ENCODE measurements at regions not wholly inside any gene's neighbourhood (a gene's known extent, or its start where the extent isn't known, plus 50 kb on each side); places are given as distances from the start of the nearest gene placed in this dataset.

GRCh38 chr16:60684002-60684401 is 1352.2 kb downstream of the CDH8 start:
- Histone ChIP-seq H3K27ac (ENCODE audit: low read length) (no peak overlapping the region), H3K36me3 (ENCODE audit: control insufficient read depth, insufficient read depth, low read length) (no peaks in the 10 kb centered on the region), H3K4me1 (ENCODE audit: control insufficient read depth, insufficient read depth, low read length) (no peaks in the 10 kb centered on the region), H3K4me3 (ENCODE audit: low read depth in 2 of 2, low read length in 2 of 2) (no peak overlapping the region), H3K27me3 (ENCODE audit: control insufficient read depth, insufficient read depth, low read length) (no peaks in the 10 kb centered on the region), H3K9me3 (ENCODE audit: control insufficient read depth, insufficient read depth, low read depth, low read length) (no peaks in the 10 kb centered on the region)
- intact Hi-C loops (cut with micrococcal nuclease; ENCODE audit: unreplicated experiment) (no loop called here), in situ Hi-C loops (cut with HindIII; ENCODE audit: low pct_unique_long_range_greater_than_20kb, low sequenced_read_pairs) (no loop called here)
- BruUV-seq (replicated peaks) = no TSS peak
- ChIA-PET CTCF (no interaction called here), POLR2A (no interaction called here)
- DNase-seq (ENCODE audit: low read depth, low spot score) = no peak
- ATAC-seq = no peak
- no peak for TF ChIP-seq TCF7L2 (IDR thresholded peaks at IDR 0.05; ENCODE audit: low read depth, low read length)
- no peak for TF ChIP-seq REST (IDR thresholded peaks at IDR 0.05; ENCODE audit: insufficient read depth in 1 of 2, low read depth in 2 of 2, low read length in 1 of 2)
- TF ChIP-seq SIN3A (IDR thresholded peaks at IDR 0.05; ENCODE audit: borderline replicate concordance, insufficient read depth, low read depth, low read length) = no peak
- no peak for TF ChIP-seq CTCF (IDR thresholded peaks at IDR 0.05)
- TF ChIP-seq POLR2AphosphoS5 (IDR thresholded peaks at IDR 0.05; ENCODE audit: low read depth, low read length) = no peak

GRCh38 chr16:60682219-60682618 is 1354.0 kb downstream of the CDH8 start:
- Histone ChIP-seq H3K36me3 (ENCODE audit: control insufficient read depth, insufficient read depth, low read length) (no peaks in the 10 kb centered on the region), H3K9me3 (ENCODE audit: control insufficient read depth, insufficient read depth, low read depth, low read length) (no peaks in the 10 kb centered on the region), H3K4me1 (ENCODE audit: control insufficient read depth, insufficient read depth, low read length) (no peaks in the 10 kb centered on the region), H3K27me3 (ENCODE audit: control insufficient read depth, insufficient read depth, low read length) (no peaks in the 10 kb centered on the region), H3K27ac (ENCODE audit: low read length) (no peak overlapping the region), H3K4me3 (ENCODE audit: low read depth in 2 of 2, low read length in 2 of 2) (no peak overlapping the region)
- DNase-seq (ENCODE audit: low read depth, low spot score) (no peak), ATAC-seq (no peak)
- TF ChIP-seq REST (IDR thresholded peaks at IDR 0.05; ENCODE audit: insufficient read depth in 1 of 2, low read depth in 2 of 2, low read length in 1 of 2) (no peak), CTCF (IDR thresholded peaks at IDR 0.05) (no peak), SIN3A (IDR thresholded peaks at IDR 0.05; ENCODE audit: borderline replicate concordance, insufficient read depth, low read depth, low read length) (no peak), POLR2AphosphoS5 (IDR thresholded peaks at IDR 0.05; ENCODE audit: low read depth, low read length) (no peak), TCF7L2 (IDR thresholded peaks at IDR 0.05; ENCODE audit: low read depth, low read length) (no peak)
- ChIA-PET POLR2A (no interaction called here), CTCF (no interaction called here)
- intact Hi-C loops (cut with micrococcal nuclease; ENCODE audit: unreplicated experiment) (no loop called here), in situ Hi-C loops (cut with HindIII; ENCODE audit: low pct_unique_long_range_greater_than_20kb, low sequenced_read_pairs) (no loop called here)
- BruUV-seq (replicated peaks) = no TSS peak

Measured in Panc1 (cell line).